Hematopoietic multipotent progenitor cell treated with erythropoietin and hydrocortisone succinate and interleukin-3 and kit ligand, for 8 days (in vitro differentiated cells): ENCODE measurements at regions not wholly inside any gene's neighbourhood (a gene's known extent, or its start where the extent isn't known, plus 50 kb on each side); places are given as distances from the start of the nearest gene placed in this dataset.

Experiments
- DNase-seq: peaks from one replicate; pipeline ENCODE4 v3.0.0-alpha.2; 2015

GRCh38 chrX:7789200-7789599, 53.8 kb upstream of the VCX start:
- no peak for DNase-seq

GRCh38 chrX:7788334-7788733, 54.6 kb upstream of the VCX start:
- no peak for DNase-seq

GRCh38 chrX:7787714-7788113, 55.3 kb upstream of the VCX start:
- no peak for DNase-seq

GRCh38 chrX:7784580-7784979, 58.4 kb upstream of the VCX start:
- DNase-seq = no peak

GRCh38 chrX:7779644-7780043, 63.3 kb upstream of the VCX start:
- no peak for DNase-seq

GRCh38 chrX:7775987-7776386, 67.0 kb upstream of the VCX start:
- no peak for DNase-seq

GRCh38 chrX:7771788-7772438, 71.1 kb upstream of the VCX start:
- DNase-seq = no peak

GRCh38 chrX:7759830-7760229, 83.1 kb upstream of the VCX start:
- no peak for DNase-seq

- DNase-seq = no peak
These were observed 96.1 kb upstream of the VCX start for GRCh38 chrX:7746856-7747255.

- DNase-seq = no peak
These were observed 112.9 kb upstream of the VCX start for GRCh38 chrX:7730071-7730470.

GRCh38 chrX:7720519-7720918, 122.5 kb upstream of the VCX start:
- DNase-seq = no peak

- no peak for DNase-seq
These were observed 128.6 kb upstream of the VCX start for GRCh38 chrX:7714351-7714750.

- DNase-seq = no peak
These were observed 131.8 kb upstream of the VCX start for GRCh38 chrX:7711167-7711566.

GRCh38 chrX:7709845-7710244, 133.1 kb upstream of the VCX start:
- DNase-seq = no peak

GRCh38 chrX:7706032-7706431, 136.9 kb upstream of the VCX start:
- DNase-seq = no peak

- no peak for DNase-seq
These were observed 138.8 kb upstream of the VCX start for GRCh38 chrX:7704205-7704604.

GRCh38 chrX:7698248-7698647, 144.7 kb upstream of the VCX start:
- no peak for DNase-seq

GRCh38 chrX:7690842-7691241, 152.1 kb upstream of the VCX start:
- DNase-seq = no peak

GRCh38 chrX:7689791-7690412, 153.1 kb upstream of the VCX start:
- no peak for DNase-seq

- no peak for DNase-seq
These were observed 162.8 kb upstream of the VCX start for GRCh38 chrX:7680181-7680580.

GRCh38 chrX:7654316-7654715, 188.7 kb upstream of the VCX start:
- DNase-seq = no peak

- no peak for DNase-seq
These were observed 195.1 kb upstream of the VCX start for GRCh38 chrX:7647831-7648230.

GRCh38 chrX:7641141-7641540, 201.8 kb upstream of the VCX start:
- DNase-seq = no peak

GRCh38 chrX:7640392-7640791, 202.6 kb upstream of the VCX start:
- DNase-seq = no peak

- DNase-seq = no peak
These were observed 204.8 kb upstream of the VCX start for GRCh38 chrX:7638078-7638710.
